NCI-H2029 (cell line): ENCODE measurements at regions not wholly inside any gene's neighbourhood (a gene's known extent, or its start where the extent isn't known, plus 50 kb on each side); places are given as distances from the start of the nearest gene placed in this dataset.
A peak's percentile ranks its signal among the peaks of the same experiment; 100 is the strongest.

ENCODE experiments used
- DNase-seq: peaks from one replicate; lab custom pipeline; 2025; lab: John Stamatoyannopoulos, UW

GRCh38 chr9:12538842-12539579 is 154.2 kb upstream of the TYRP1 start:
- DNase-seq: no peak

GRCh38 chr9:12539580-12539975 is 153.6 kb upstream of the TYRP1 start:
- DNase-seq: no peak

GRCh38 chr9:12544700-12545099 is 148.5 kb upstream of the TYRP1 start:
- DNase-seq: no peak

- no peak for DNase-seq
Observed at GRCh38 chr9:12554636-12555035, 138.5 kb upstream of the TYRP1 start.

- DNase-seq: no peak
Observed at GRCh38 chr9:12566404-12567090, 126.6 kb upstream of the TYRP1 start.

GRCh38 chr9:12584656-12585522 is 108.3 kb upstream of the TYRP1 start:
- no peak for DNase-seq

GRCh38 chr9:12595400-12595799 is 97.8 kb upstream of the TYRP1 start:
- no peak for DNase-seq

- no peak for DNase-seq
Observed at GRCh38 chr9:12604164-12604821, 88.9 kb upstream of the TYRP1 start.

- DNase-seq: no peak
Observed at GRCh38 chr9:12612211-12612770, 80.9 kb upstream of the TYRP1 start.

GRCh38 chr9:12613071-12613470 is 80.1 kb upstream of the TYRP1 start:
- DNase-seq: no peak

- no peak for DNase-seq
Observed at GRCh38 chr9:12614488-12614887, 78.7 kb upstream of the TYRP1 start.

GRCh38 chr9:12618956-12619355 is 74.2 kb upstream of the TYRP1 start:
- DNase-seq: no peak

- no peak for DNase-seq
Observed at GRCh38 chr9:12625844-12626243, 67.3 kb upstream of the TYRP1 start.

GRCh38 chr9:12627096-12627495 is 66.1 kb upstream of the TYRP1 start:
- DNase-seq: no peak

GRCh38 chr9:12628546-12628945 is 64.6 kb upstream of the TYRP1 start:
- DNase-seq: no peak

GRCh38 chr9:12629067-12629466 is 64.1 kb upstream of the TYRP1 start:
- no peak for DNase-seq

GRCh38 chr9:12631866-12632265 is 61.3 kb upstream of the TYRP1 start:
- DNase-seq: no peak

GRCh38 chr9:12633016-12633765 is 60.0 kb upstream of the TYRP1 start:
- DNase-seq: no peak

- peak; percentile 25 for DNase-seq
Observed at GRCh38 chr9:12640016-12640587, 53.1 kb upstream of the TYRP1 start.

- DNase-seq: no peak
Observed at GRCh38 chr9:12640866-12641636, 52.1 kb upstream of the TYRP1 start.
